NT2/D1 (cell line): ENCODE measurements at regions not wholly inside any gene's neighbourhood (a gene's known extent, or its start where the extent isn't known, plus 50 kb on each side); places are given as distances from the start of the nearest gene placed in this dataset.

Experiments used
- YY1 ChIP-seq: IDR thresholded peaks from 2 replicates; pipeline ENCODE4 v1.6.1; 2011; ENCODE audit not compliant: insufficient read length, insufficient read depth
- ZNF274 ChIP-seq: IDR thresholded peaks from 2 replicates; pipeline ENCODE4 v1.6.1; 2011; ENCODE audit warnings: mild to moderate bottlenecking, low read depth, low read length

- TF ChIP-seq YY1 (no peak), ZNF274 (no peak)
Measured at GRCh38 chr10:62654966-62655336, 149.6 kb upstream of the ADO start.
